DMS79 (cell line): ENCODE measurements at regions not wholly inside any gene's neighbourhood (a gene's known extent, or its start where the extent isn't known, plus 50 kb on each side); places are given as distances from the start of the nearest gene placed in this dataset.

Experiments used
- DNase-seq: peaks from one replicate; lab custom pipeline; 2025; lab: John Stamatoyannopoulos, UW

DNA sequence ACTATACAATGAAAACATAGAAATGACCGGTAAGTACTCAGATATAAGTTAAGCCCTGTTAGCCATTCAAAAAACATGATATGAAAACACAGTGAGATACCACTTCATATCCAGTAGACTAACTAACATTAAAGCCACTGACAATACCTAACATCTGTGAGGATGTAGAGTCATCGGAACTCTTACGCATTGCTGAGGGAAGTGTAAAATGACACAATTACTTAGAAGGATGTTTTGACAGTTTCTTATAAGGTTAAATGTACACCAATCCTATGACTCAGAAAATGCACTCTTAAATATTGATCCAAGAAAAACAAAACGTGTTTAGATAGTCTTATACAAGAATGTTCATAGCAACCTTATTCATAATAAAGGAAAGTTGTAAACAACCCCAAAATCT, 782.9 kb downstream of the BCL11B start:
- no peak for DNase-seq

GRCh38 chr14:98494582-98494981, 777.4 kb downstream of the BCL11B start:
- no peak for DNase-seq

DNA sequence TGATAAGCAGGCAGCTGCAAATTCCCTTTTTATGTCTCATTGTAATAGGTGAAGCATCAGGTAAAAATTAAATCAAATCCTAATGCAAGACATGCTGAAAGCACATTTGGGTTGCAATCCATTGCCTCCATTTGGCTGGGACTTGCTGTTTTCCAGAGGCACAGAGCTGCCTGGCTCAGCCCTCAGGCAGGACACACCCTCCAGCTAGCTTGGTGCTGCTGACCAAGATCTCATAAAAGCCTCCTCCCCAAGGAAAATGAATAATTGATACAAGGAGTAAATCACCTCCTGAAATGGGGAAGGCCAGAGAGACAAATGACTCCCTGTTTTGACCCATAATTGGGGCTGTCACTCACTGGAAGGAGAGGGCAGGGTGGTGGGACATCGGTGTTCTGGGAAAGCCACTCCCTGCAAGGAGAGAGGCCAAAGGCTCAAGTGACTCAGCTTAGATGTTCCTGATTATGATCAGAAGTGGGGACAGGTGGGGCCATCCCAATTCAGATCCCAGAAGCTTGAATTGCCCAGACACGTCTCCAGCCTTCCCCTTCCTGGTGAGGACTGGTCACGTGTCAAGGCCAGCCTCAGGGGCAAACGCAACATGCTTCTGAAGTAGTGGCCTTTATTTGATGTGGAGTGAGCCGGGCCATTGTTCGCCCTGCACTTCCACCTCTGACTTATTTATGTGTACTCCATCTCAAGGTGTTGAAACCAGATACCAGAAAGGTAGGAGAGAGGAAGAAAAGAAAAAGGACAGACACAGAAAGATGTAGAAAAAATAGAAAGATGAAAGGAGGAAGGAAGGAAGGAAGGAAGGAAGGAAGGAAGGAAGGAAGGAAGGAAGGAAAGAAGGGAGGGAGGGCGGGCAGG, 773.7 kb downstream of the BCL11B start:
- DNase-seq, result no peak

- no peak for DNase-seq
Observed at GRCh38 chr14:98501335-98501734, 770.7 kb downstream of the BCL11B start.

GRCh38 chr14:98501836-98502235, 770.2 kb downstream of the BCL11B start:
- no peak for DNase-seq

DNA sequence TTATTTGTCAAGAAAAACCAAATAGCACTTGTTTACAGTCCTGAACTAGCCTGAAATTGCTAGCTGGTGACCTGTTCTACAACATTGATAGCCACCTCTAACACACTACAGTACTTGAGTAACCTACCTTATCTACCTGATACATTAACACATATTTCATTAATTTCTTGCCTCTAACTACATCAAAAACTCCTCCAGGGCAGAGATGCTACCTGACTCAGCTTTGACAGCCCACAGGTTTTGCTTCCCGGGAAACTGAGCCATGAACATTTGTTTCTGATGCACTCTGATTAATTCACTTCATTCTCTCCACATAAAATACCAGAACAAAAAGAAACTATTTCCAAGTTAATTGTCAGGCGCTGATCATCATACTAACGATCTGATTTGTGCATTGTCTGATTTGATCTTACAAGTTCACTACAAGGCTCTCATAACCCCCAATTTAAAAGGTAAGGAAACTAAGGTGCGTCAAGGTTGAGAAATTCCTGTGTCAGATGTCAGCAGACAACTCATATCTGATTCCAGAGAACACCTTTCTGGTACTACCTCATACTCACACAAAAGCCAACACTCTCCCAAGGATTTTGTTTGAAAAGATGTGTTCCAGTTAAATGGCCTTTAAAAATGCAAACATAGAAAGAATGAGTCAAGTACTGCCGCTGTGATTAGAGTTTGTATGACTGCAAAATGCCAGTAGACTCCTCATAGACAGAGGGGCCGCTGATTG, 768.7 kb downstream of the BCL11B start:
- DNase-seq, result no peak

DNA sequence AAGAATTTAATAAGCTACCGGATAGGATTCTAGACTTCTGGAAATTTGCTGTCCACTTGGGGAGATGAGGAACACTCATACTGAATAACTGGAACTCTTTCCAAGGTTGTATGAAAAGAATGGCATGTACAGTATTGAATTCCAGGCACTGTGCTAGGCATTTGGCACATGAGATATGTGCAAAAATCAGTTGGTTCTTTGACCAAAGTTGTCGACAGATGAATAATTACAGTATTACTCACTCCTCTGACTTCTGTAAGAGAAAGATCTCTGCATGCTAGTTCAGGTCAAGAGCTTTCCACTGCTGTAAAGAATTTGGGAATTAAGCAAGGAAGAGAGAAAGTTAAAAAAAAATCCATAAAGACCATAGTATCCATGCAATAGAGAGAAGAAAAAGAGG, 764.7 kb downstream of the BCL11B start:
- DNase-seq, result no peak

DNA sequence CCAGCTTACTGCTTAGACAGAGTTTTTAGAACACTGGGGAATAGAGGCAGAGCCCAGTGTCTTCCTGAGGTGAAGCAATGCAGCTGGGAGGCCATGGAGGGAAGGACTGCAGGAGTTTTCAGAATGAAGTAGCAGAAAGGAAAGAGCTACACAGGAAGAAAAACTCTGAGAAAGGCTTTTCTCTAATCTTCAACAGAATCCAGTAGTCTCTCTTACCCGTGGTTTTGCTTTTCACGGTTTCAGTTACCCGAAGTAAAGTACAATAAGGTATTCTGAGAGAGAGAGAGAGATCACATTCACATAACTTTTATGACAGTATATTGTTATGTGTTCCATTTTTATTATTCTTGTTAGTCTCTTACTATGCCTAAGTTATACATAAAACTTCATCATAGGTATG, 761.6 kb downstream of the BCL11B start:
- no peak for DNase-seq

DNA sequence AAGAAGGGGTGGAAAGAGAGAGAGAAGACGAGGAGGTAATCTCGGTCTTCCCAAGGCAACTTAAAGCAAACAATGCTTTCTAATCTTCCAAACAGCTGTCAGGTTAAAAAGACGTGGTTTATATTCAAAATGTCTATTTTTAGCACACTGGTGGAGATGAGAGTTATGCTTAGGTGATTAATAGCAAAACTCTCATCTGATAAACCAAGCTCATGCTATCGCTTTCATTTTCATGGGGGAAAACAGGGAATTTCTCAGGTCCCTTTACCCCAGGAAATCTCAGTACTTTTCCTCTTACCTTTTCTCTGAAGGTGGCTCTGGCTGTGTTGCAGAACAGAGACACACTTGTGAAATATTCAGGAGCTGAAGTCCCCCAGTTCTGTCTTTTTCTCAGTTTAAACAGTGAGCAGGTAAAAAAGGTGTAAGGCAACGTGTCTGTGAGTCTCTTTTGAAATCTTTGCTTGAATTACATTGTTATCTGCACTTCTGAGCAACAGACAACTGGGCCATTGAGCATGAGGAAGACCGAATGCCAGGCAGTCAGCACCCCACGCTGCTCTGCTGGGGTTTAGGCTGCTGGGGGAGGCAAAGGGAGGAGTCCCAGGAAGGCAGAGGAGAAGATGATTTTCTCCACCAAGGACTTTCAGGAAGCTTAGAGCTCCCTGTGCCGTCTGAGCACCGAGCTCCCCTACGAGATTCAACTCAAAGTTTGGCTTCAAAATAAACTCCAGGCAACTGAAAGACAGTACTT, 759.3 kb downstream of the BCL11B start:
- DNase-seq, result no peak

DNA sequence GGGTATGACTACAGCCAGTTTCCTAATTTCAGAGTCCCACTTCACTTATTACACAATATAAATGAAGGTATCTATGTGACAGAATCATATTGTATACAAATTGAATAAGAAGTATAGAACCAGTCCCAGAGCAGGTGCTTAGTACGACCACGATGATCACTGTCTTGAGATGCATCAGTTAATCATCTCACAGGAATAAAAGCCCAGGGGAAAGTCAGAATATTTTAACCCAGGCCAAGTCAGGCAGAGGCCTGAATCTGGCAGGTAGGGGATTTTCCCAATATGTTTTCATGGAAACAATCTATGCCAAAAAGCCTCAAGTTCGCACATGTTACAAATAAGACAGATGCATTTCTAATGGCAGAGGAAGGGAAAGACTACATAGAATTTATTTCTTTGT, 758.4 kb downstream of the BCL11B start:
- DNase-seq, result no peak

DNA sequence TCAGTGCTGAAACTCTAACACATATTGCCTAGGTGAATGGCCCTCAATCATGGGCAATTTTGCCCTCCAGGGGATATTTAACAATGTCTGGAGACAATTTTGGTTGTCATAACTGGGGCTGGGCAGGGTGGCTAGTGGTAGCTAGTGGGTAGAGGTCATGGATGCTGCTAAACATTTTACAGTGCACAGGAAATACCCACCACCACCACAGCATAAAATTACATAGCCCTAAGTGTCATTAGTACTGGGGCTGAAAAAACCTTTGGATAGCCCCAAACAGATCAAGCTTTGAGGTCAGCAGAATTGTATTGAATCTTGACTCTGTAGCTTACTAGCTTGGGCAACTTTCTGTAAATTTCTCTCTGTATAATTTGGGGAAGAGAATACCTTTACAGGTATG, 758.0 kb downstream of the BCL11B start:
- no peak for DNase-seq

- DNase-seq, result no peak
Observed at GRCh38 chr14:98536256-98536655, 735.7 kb downstream of the BCL11B start.

DNA sequence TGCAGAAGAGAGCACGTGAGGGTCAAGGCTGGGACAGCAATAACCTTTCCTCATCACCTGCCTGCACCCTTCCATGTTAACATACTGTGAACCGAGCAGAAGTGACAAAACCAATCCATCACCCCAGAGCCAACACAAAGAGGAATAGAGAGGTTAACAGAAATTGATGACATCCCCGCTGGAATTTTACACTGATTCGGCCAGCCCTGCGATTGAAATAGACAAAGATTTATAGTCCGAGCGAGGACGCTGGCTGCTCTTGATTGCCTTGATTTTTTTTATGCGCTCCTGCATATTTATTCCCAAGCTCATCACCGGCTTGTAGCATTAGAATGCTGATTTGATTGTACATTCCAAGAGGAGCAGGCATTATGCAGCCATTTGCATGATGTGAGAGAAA, 729.7 kb downstream of the BCL11B start:
- DNase-seq, result no peak

GRCh38 chr14:98543074-98543473, 728.9 kb downstream of the BCL11B start:
- DNase-seq, result no peak

- no peak for DNase-seq
Observed at GRCh38 chr14:98544174-98544573, 727.8 kb downstream of the BCL11B start.

DNA sequence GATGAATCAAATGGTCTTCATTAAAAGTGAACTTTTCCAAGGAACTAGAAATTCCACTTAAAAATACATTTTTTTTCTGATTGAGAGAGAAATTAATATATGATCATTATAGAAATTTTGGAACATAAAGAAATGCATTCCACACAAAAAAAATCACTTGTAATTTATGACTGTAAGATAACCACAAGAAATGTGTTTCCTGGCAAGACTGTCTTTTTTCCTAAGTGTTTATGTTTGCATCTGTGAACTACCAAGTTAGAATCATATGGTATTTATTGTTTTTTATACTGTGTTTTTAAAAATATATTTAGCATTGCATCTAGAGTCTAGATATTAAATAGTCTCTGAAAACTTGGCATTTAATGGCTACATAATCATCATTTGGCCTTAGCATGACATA, 726.8 kb downstream of the BCL11B start:
- no peak for DNase-seq

DNA sequence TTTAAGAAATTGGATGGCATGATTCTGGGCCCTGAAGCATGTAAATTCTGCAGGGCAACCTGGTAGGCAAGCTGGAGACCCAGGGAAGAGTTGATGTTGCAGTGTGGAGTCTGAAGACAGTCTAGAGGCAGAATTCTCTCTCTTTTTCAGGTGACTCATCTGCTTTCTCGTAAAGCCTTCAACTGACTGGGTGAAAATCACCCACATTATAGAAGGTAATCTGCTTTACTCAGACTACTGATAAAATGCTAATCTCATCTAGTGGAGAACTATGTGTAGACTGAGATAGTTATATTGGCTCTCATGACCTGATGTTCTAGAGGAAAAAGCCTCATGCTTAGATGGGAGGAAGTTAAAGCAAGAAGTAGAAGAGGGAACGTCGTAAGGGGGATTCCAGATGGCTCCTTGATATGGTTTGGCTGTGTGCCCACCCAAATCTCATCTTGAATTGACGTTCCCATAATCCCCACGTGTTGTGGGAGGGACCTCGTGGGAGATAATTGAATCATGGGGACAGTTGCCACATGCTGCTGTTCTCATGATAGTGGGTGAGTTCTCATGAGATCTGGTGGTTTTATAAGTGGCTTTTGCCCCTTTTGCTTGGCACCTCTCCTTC, 723.8 kb downstream of the BCL11B start:
- DNase-seq, result no peak

GRCh38 chr14:98551028-98551427, 721.0 kb downstream of the BCL11B start:
- DNase-seq, result no peak

- no peak for DNase-seq
Observed at GRCh38 chr14:98555440-98555839, 716.6 kb downstream of the BCL11B start.

GRCh38 chr14:98564006-98564405, 708.0 kb downstream of the BCL11B start:
- DNase-seq, result no peak

DNA sequence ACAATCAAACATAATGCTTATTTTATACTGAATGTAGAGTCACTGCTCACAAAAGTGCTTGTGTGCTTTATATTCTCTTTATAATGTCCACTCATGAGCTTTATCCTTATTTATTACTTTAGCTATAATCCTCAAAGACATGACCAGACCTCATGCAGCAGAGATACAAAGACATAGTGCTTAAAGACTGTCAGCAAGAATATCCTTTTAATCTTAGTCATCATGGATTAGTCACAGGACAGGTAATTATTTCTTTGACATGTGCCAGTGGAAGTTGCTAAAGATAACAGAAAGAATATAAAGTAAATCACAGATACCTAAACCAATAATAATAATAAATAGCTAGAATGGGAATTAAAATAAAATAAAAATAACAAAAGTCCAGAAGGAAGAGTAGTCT, 707.5 kb downstream of the BCL11B start:
- no peak for DNase-seq

DNA sequence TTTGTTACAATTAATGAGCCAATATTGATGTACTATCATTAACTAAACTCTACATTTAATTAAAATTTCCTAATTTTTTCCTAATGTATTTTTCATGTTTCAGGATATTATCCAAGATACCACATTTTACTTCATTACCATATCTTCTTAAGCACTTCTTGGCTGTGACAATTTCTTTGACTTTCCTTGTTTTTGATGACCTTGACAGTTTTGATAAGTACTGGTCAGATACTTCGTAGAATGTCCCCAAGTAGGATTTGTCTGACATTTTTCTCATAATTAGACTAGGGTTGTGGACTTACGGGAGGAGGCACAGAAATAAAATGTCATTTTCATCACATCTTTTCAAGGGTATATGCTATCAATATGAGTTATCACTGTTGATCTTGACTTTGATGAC, 700.9 kb downstream of the BCL11B start:
- DNase-seq, result no peak
